HCT116 (cell line): ENCODE measurements at regions not wholly inside any gene's neighbourhood (a gene's known extent, or its start where the extent isn't known, plus 50 kb on each side); places are given as distances from the start of the nearest gene placed in this dataset.

Experiments
- ATAC-seq: fragments of 200-7000 bp; cut with Tn5 transposase; 2 replicates; pipeline ENCODE4 v1.9.1; 2020; ENCODE audit warnings: mild to moderate bottlenecking, moderate library complexity
- BruUV-seq: library from RNA; stranded (reverse); fragments of 400-500 nt; replicated peaks from 2 replicates; lab custom pipeline; 2021; lab: Mats Ljungman, UMichigan
- CTCF ChIA-PET: fragments of 300-600 bp; sonication (Branson Sonifier 250); formaldehyde crosslinking; loops from one replicate; lab custom pipeline; 2021; ENCODE audit warnings: antibody characterized with exemption; lab: Charles Lee
- POLR2A ChIA-PET: fragments of 300-600, 350-600 bp; sonication (Branson Sonifier 250); formaldehyde crosslinking; loops from one replicate; lab custom pipeline; 2021; ENCODE audit warnings: antibody characterized with exemption; lab: Charles Lee
- RAD21 ChIA-PET, 2 experiments: fragments of 300-600 bp; sonication (Branson Sonifier 250); formaldehyde crosslinking; loops; one replicate each; lab custom pipeline; 2023; ENCODE audit warnings: low total read pairs in 2 of 2; ENCODE audit not compliant: uncharacterized antibody in 2 of 2, unreplicated experiment in 2 of 2, low non-redundant PET in 1 of 2; lab: Charles Lee
- DNase-seq: peaks from one replicate; pipeline ENCODE4 v3.0.0-alpha.2; 2010; ENCODE audit warnings: low read depth, low spot score
- H2AFZ ChIP-seq: fragments of 200-600 bp; shearing (Covaris generic), sonication (generic); 2 replicates; pipeline ENCODE4 v1.6.1; 2017; ENCODE audit warnings: low read depth, mixed run types, mixed read lengths, antibody characterized with exemption, low read length; ENCODE audit not compliant: poor library complexity, severe bottlenecking
- H3K27ac ChIP-seq: 2 replicates; pipeline ENCODE4 v1.5.1; 2012; ENCODE audit warnings: low read depth, low read length
- H3K27me3 ChIP-seq: fragments of 200-600 bp; sonication (generic); 2 replicates; pipeline ENCODE4 v1.6.1; 2016; ENCODE audit warnings: mixed run types, low read length, mixed read lengths; ENCODE audit not compliant: insufficient read depth
- H3K36me3 ChIP-seq, 2 experiments: fragments of 200-500 bp in 1 of 2; fragments of 200-600 bp in 1 of 2; sonication (Bioruptor generic) in 1 of 2; sonication (generic) in 1 of 2; 2 replicates each; pipeline versions ENCODE4 v1.5.1 to v1.6.1; 2014 to 2016; ENCODE audit warnings: low read length in 2 of 2, inconsistent platforms in 1 of 2, mixed read lengths in 1 of 2, mixed run types in 1 of 2; ENCODE audit not compliant: insufficient read depth in 2 of 2, control insufficient read depth in 1 of 2
- H3K4me1 ChIP-seq, 2 experiments: fragments of 200-600 bp in 1 of 2; sonication (generic) in 1 of 2; 2 replicates each; pipeline versions ENCODE4 v1.5.1 to v1.6.1; 2012 to 2017; ENCODE audit warnings: low read length in 2 of 2, inconsistent platforms in 1 of 2, mild to moderate bottlenecking in 1 of 2, mixed read lengths in 1 of 2, mixed run types in 1 of 2, moderate library complexity in 1 of 2; ENCODE audit not compliant: insufficient read depth in 2 of 2, control insufficient read depth in 1 of 2
- H3K4me2 ChIP-seq: fragments of 200-600 bp; sonication (generic); 2 replicates; pipeline ENCODE4 v1.6.1; 2017; ENCODE audit warnings: mixed run types, low read length, mixed read lengths
- H3K4me3 ChIP-seq, 2 experiments: fragments of 200-600 bp in 1 of 2; sonication (generic) in 1 of 2; replicated peaks in 1 of 2; 2 replicates each; pipeline ENCODE4 v1.5.1; 2011 to 2016; ENCODE audit warnings: low read length in 2 of 2, control low read depth in 1 of 2, low read depth in 1 of 2, mild to moderate bottlenecking in 1 of 2, mixed read lengths in 1 of 2, mixed run types in 1 of 2
- H3K79me2 ChIP-seq: fragments of 200-600 bp; sonication (generic); 2 replicates; pipeline ENCODE4 v1.6.1; 2017; ENCODE audit warnings: mild to moderate bottlenecking, mixed run types, low read length, moderate library complexity, mixed read lengths; ENCODE audit not compliant: insufficient read depth
- H3K9ac ChIP-seq: fragments of 200-600 bp; sonication (generic); 2 replicates; pipeline ENCODE4 v1.6.1; 2016; ENCODE audit warnings: low read length, mixed read lengths
- H3K9me2 ChIP-seq: fragments of 200-600 bp; sonication (generic), shearing (Covaris generic); 2 replicates; pipeline ENCODE4 v1.6.1; 2017; ENCODE audit warnings: mixed run types, mild to moderate bottlenecking, moderate library complexity; ENCODE audit not compliant: insufficient read depth
- H3K9me3 ChIP-seq, 2 experiments: fragments of 200-500 bp in 1 of 2; fragments of 200-600 bp in 1 of 2; sonication (Bioruptor generic) in 1 of 2; sonication (generic) in 1 of 2; 2 replicates each; pipeline ENCODE4 v1.6.1; 2014 to 2017; ENCODE audit warnings: low read length in 2 of 2, mixed read lengths in 2 of 2, inconsistent platforms in 1 of 2, low read depth in 1 of 2, mild to moderate bottlenecking in 1 of 2, mixed run types in 1 of 2, moderate library complexity in 1 of 2; ENCODE audit not compliant: control insufficient read depth in 1 of 2, insufficient read depth in 1 of 2
- H4K20me1 ChIP-seq: fragments of 200-600 bp; sonication (generic), shearing (Covaris generic); 2 replicates; pipeline ENCODE4 v1.6.1; 2017; ENCODE audit warnings: mixed run types, mild to moderate bottlenecking, moderate library complexity; ENCODE audit not compliant: insufficient read depth
- CBX3 ChIP-seq: IDR thresholded peaks from 2 replicates; pipeline ENCODE4 v1.6.1; 2012; ENCODE audit warnings: low read depth
- CEBPB ChIP-seq: IDR thresholded peaks from 2 replicates; pipeline ENCODE4 v1.6.1; 2012; ENCODE audit warnings: low read depth
- CTCF ChIP-seq, 3 experiments: fragments of 200-600 bp in 1 of 3; sonication (generic) in 1 of 3; IDR thresholded peaks in 2 of 3; conservative IDR thresholded peaks in 1 of 3; 2 replicates each; pipeline ENCODE4 v1.5.1; 2012 to 2017; ENCODE audit warnings: low read depth in 2 of 3, low read length in 2 of 3, antibody characterized with exemption in 1 of 3, borderline replicate concordance in 1 of 3, control low read depth in 1 of 3, mild to moderate bottlenecking in 1 of 3, mixed read lengths in 1 of 3, mixed run types in 1 of 3, moderate library complexity in 1 of 3; ENCODE audit not compliant: insufficient read depth in 1 of 3
- ELF1 ChIP-seq: IDR thresholded peaks from 2 replicates; pipeline ENCODE4 v1.6.1; 2012; ENCODE audit warnings: low read depth, borderline replicate concordance
- EZH2 ChIP-seq: fragments of 200-600 bp; sonication (generic); IDR thresholded peaks from 2 replicates; pipeline ENCODE4 v1.6.1; 2017; ENCODE audit warnings: antibody characterized with exemption, mixed run types
- EZH2phosphoT487 ChIP-seq: fragments of 200-600 bp; IDR thresholded peaks from 2 replicates; pipeline ENCODE4 v1.6.1; 2018; ENCODE audit warnings: antibody characterized with exemption, borderline replicate concordance
- JUND ChIP-seq: IDR thresholded peaks from 2 replicates; pipeline ENCODE4 v1.6.1; 2012
- POLR2AphosphoS5 ChIP-seq: IDR thresholded peaks from 2 replicates; pipeline ENCODE4 v1.6.1; 2011; ENCODE audit warnings: mild to moderate bottlenecking, low read depth, low read length, moderate library complexity
- TCF7L2 ChIP-seq: IDR thresholded peaks from 2 replicates; pipeline ENCODE4 v1.7.0; 2011; ENCODE audit warnings: borderline replicate concordance, inconsistent platforms; ENCODE audit not compliant: insufficient read depth, insufficient read length; ENCODE audit errors: extremely low read depth
- YY1 ChIP-seq: IDR thresholded peaks from 2 replicates; pipeline ENCODE4 v1.6.1; 2011; ENCODE audit warnings: low read length, low read depth, moderate library complexity, mild to moderate bottlenecking; ENCODE audit not compliant: insufficient replicate concordance; ENCODE audit errors: extremely low read depth
- ZFX ChIP-seq: fragments of 450-650 bp; IDR thresholded peaks from 2 replicates; pipeline ENCODE4 v1.6.1; 2017
- intact Hi-C: fragments of 100-400 bp; cut with micrococcal nuclease; formaldehyde crosslinking; loops from 2 replicates; pipeline ENCODE4 v1.10.0; 2022
- TF ChIP-seq, protein P1 (sequence below): IDR thresholded peaks from 2 replicates; pipeline ENCODE4 v1.6.1; 2011; ENCODE audit warnings: mild to moderate bottlenecking, low read length, moderate library complexity; ENCODE audit not compliant: insufficient replicate concordance; ENCODE audit errors: extremely low read depth
- TF ChIP-seq, protein P2 (sequence below): IDR thresholded peaks from 2 replicates; pipeline ENCODE4 v1.6.1; 2012

DNA sequence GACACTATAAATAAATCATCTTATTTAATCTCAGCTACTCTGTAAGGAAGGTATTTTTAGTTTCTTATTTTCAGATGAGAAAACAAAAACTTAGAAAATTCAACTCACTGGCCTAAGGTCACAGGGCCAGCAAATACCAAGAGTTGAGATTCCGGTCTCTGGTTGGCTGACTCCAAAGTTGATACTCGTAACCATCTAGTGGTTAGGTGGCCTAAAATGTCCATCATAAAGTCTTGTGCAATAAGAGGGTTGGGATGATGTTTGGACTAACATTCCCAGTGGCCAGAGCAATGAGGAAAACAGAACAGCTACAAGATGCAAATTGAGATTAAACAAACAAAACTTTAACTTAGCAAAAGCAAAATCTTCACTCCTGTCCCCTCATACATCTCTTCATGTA, 360.3 kb downstream of the FIGN start:
- CTCF ChIA-PET, result no interaction called here
- H3K27me3 ChIP-seq, result no peaks in the 10 kb centered on the region

More for the DNA sequence above, 360.3 kb downstream of the FIGN start:
- Histone ChIP-seq H3K79me2 (no peaks in the 10 kb centered on the region), H3K27ac (no peak overlapping the region), H2AFZ (no peak overlapping the region), H4K20me1 (no peaks in the 10 kb centered on the region), H3K4me2 (no peak overlapping the region), H3K9me2 (no peaks in the 10 kb centered on the region), H3K9ac (no peak overlapping the region), H3K36me3 (no peaks in the 10 kb centered on the region), H3K9me3 (no peaks in the 10 kb centered on the region), H3K4me1 (no peaks in the 10 kb centered on the region), H3K4me3 (no peak overlapping the region)
- DNase-seq, result no peak
- BruUV-seq, result no TSS peak
- TF ChIP-seq YY1 (no peak), CBX3 (no peak), POLR2AphosphoS5 (no peak), CEBPB (no peak), ZFX (no peak), EZH2phosphoT487 (no peak), TCF7L2 (no peak), ELF1 (no peak), CTCF (IDR thresholded peaks at IDR 0.05 in 2 of 3, conservative IDR thresholded peaks at IDR 0.05 in 1 of 3; ENCODE audit: borderline replicate concordance in 1 of 3, insufficient read depth in 1 of 3, low read depth in 2 of 3, low read length in 2 of 3) (no peak), EZH2 (no peak), JUND (no peak)
- TF ChIP-seq, protein P1, sequence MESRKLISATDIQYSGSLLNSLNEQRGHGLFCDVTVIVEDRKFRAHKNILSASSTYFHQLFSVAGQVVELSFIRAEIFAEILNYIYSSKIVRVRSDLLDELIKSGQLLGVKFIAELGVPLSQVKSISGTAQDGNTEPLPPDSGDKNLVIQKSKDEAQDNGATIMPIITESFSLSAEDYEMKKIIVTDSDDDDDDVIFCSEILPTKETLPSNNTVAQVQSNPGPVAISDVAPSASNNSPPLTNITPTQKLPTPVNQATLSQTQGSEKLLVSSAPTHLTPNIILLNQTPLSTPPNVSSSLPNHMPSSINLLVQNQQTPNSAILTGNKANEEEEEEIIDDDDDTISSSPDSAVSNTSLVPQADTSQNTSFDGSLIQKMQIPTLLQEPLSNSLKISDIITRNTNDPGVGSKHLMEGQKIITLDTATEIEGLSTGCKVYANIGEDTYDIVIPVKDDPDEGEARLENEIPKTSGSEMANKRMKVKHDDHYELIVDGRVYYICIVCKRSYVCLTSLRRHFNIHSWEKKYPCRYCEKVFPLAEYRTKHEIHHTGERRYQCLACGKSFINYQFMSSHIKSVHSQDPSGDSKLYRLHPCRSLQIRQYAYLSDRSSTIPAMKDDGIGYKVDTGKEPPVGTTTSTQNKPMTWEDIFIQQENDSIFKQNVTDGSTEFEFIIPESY, result no peak
- TF ChIP-seq, protein P2, sequence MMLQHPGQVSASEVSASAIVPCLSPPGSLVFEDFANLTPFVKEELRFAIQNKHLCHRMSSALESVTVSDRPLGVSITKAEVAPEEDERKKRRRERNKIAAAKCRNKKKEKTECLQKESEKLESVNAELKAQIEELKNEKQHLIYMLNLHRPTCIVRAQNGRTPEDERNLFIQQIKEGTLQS, result no peak
- ATAC-seq, result no peak
- ChIA-PET POLR2A (no interaction called here), RAD21 (no interaction called here)
- intact Hi-C loops, result no loop called here
